H9 (cell line): ENCODE measurements at regions not wholly inside any gene's neighbourhood (a gene's known extent, or its start where the extent isn't known, plus 50 kb on each side); places are given as distances from the start of the nearest gene placed in this dataset.

Experiments
- DNase-seq: peaks from one replicate; pipeline ENCODE4 v3.0.0-alpha.2; 2017
- H2AFZ ChIP-seq: one replicate; pipeline ENCODE4 v1.6.1; 2013; ENCODE audit warnings: mild to moderate bottlenecking, low read length, control low read depth, moderate library complexity
- H2AK5ac ChIP-seq: 2 replicates; pipeline ENCODE4 v1.6.1; 2013; ENCODE audit warnings: low read length, control low read depth, mixed read lengths; ENCODE audit not compliant: insufficient read length
- H2BK120ac ChIP-seq: one replicate; pipeline ENCODE4 v1.6.1; 2013; ENCODE audit warnings: low read depth, mild to moderate bottlenecking, low read length, control low read depth, inconsistent platforms; ENCODE audit not compliant: poor library complexity, severe bottlenecking
- H2BK12ac ChIP-seq: 2 replicates; pipeline ENCODE4 v1.6.1; 2013; ENCODE audit warnings: low read length, control low read depth, mixed read lengths, low read depth; ENCODE audit not compliant: insufficient read length
- H2BK15ac ChIP-seq: 2 replicates; pipeline ENCODE4 v1.6.1; 2013; ENCODE audit warnings: low read depth, low read length, control low read depth
- H2BK20ac ChIP-seq: one replicate; pipeline ENCODE4 v1.6.1; 2013; ENCODE audit warnings: low read depth, mild to moderate bottlenecking, low read length, control low read depth, inconsistent platforms; ENCODE audit not compliant: poor library complexity, severe bottlenecking
- H2BK5ac ChIP-seq: 2 replicates; pipeline ENCODE4 v1.6.1; 2013; ENCODE audit warnings: low read length, control low read depth, mixed read lengths; ENCODE audit not compliant: insufficient read length
- H3K14ac ChIP-seq: 2 replicates; pipeline ENCODE4 v1.6.1; 2013; ENCODE audit warnings: low read length, control low read depth; ENCODE audit not compliant: insufficient read depth
- H3K18ac ChIP-seq: 2 replicates; pipeline ENCODE4 v1.6.1; 2013; ENCODE audit warnings: low read depth, mild to moderate bottlenecking, mixed read lengths, low read length, control low read depth; ENCODE audit not compliant: insufficient read length
- H3K23ac ChIP-seq: 2 replicates; pipeline ENCODE4 v1.6.1; 2013; ENCODE audit warnings: low read length, control low read depth, mixed read lengths, low read depth; ENCODE audit not compliant: insufficient read length
- H3K23me2 ChIP-seq: 2 replicates; pipeline ENCODE4 v1.6.1; 2013; ENCODE audit warnings: low read depth, mild to moderate bottlenecking, mixed read lengths, low read length, control low read depth; ENCODE audit not compliant: insufficient read length, poor library complexity, severe bottlenecking
- H3K27ac ChIP-seq: 2 replicates; pipeline ENCODE4 v1.5.1; 2013; ENCODE audit warnings: low read length, control low read depth, mixed read lengths, low read depth; ENCODE audit not compliant: insufficient read length
- H3K27me3 ChIP-seq: 2 replicates; pipeline ENCODE4 v1.6.1; 2013; ENCODE audit warnings: low read length, control low read depth, inconsistent platforms; ENCODE audit not compliant: insufficient read depth
- H3K4ac ChIP-seq: 2 replicates; pipeline ENCODE4 v1.6.1; 2013; ENCODE audit warnings: low read depth, mild to moderate bottlenecking, control low read depth, inconsistent platforms, low read length, moderate library complexity
- H3K4me1 ChIP-seq: 2 replicates; pipeline ENCODE4 v1.6.1; 2013; ENCODE audit warnings: low read length, control low read depth, inconsistent platforms; ENCODE audit not compliant: insufficient read depth
- H3K4me2 ChIP-seq: 2 replicates; pipeline ENCODE4 v1.6.1; 2013; ENCODE audit warnings: low read length, control low read depth, mixed read lengths; ENCODE audit not compliant: insufficient read length, insufficient read depth
- H3K56ac ChIP-seq: 2 replicates; pipeline ENCODE4 v1.6.1; 2013; ENCODE audit warnings: low read depth, mild to moderate bottlenecking, mixed read lengths, low read length, control low read depth; ENCODE audit not compliant: insufficient read length
- H3K79me1 ChIP-seq: 2 replicates; pipeline ENCODE4 v1.6.1; 2013; ENCODE audit warnings: low read depth, mild to moderate bottlenecking, moderate library complexity, low read length, control low read depth, inconsistent platforms; ENCODE audit not compliant: insufficient read depth, poor library complexity, severe bottlenecking
- H3K79me2 ChIP-seq: 2 replicates; pipeline ENCODE4 v1.6.1; 2013; ENCODE audit warnings: low read length, control low read depth, inconsistent platforms; ENCODE audit not compliant: insufficient read depth
- H3K9ac ChIP-seq: 2 replicates; pipeline ENCODE4 v1.6.1; 2013; ENCODE audit warnings: low read length, control low read depth, mixed read lengths; ENCODE audit not compliant: insufficient read length; ENCODE audit errors: extremely low read depth
- H3K9me3 ChIP-seq: one replicate; pipeline ENCODE4 v1.6.1; 2013; ENCODE audit warnings: low read depth, low read length, inconsistent platforms; ENCODE audit not compliant: control insufficient read depth
- H3T11ph ChIP-seq: one replicate; pipeline ENCODE4 v1.6.1; 2013; ENCODE audit warnings: mild to moderate bottlenecking, low read length, control low read depth, inconsistent platforms
- H4K20me1 ChIP-seq: one replicate; pipeline ENCODE4 v1.6.1; 2013; ENCODE audit not compliant: control insufficient read depth, insufficient read length, insufficient read depth
- H4K5ac ChIP-seq: 2 replicates; pipeline ENCODE4 v1.6.1; 2013; ENCODE audit warnings: low read depth, mild to moderate bottlenecking, mixed read lengths, low read length, control low read depth; ENCODE audit not compliant: insufficient read length
- H4K8ac ChIP-seq: replicated peaks from 2 replicates; pipeline ENCODE4 v1.6.1; 2013; ENCODE audit warnings: low read length, control low read depth, mixed read lengths, low read depth; ENCODE audit not compliant: insufficient read length
- H4K91ac ChIP-seq: 2 replicates; pipeline ENCODE4 v1.6.1; 2013; ENCODE audit warnings: low read depth, mild to moderate bottlenecking, moderate library complexity, mixed read lengths, low read length, control low read depth; ENCODE audit not compliant: insufficient read length
- H3K27ac Mint-ChIP-seq, 3 experiments: 2 replicates in 2 of 3; 3 replicates in 1 of 3; pipeline ENCODE4 v1.8.0; 2020 to 2021; ENCODE audit warnings: mixed read lengths in 3 of 3, mild to moderate bottlenecking in 1 of 3, moderate library complexity in 1 of 3
- H3K27me3 Mint-ChIP-seq: 2 replicates; pipeline ENCODE4 v1.8.0; 2021; ENCODE audit warnings: low read depth, mild to moderate bottlenecking, moderate library complexity, mixed read lengths
- H3K36me3 Mint-ChIP-seq, 3 experiments: 2 replicates in 2 of 3; 3 replicates in 1 of 3; pipeline ENCODE4 v1.8.0; 2020 to 2021; ENCODE audit warnings: low read depth in 3 of 3, mixed read lengths in 3 of 3; ENCODE audit not compliant: insufficient read depth in 1 of 3
- H3K4me1 Mint-ChIP-seq, 2 experiments: 2 replicates each; pipeline ENCODE4 v1.8.0; 2020; ENCODE audit warnings: mixed read lengths in 2 of 2
- H3K4me3 Mint-ChIP-seq, 2 experiments: 2 replicates in 1 of 2; 3 replicates in 1 of 2; pipeline ENCODE4 v1.8.0; 2020 to 2021; ENCODE audit warnings: mild to moderate bottlenecking in 2 of 2, mixed read lengths in 2 of 2, moderate library complexity in 1 of 2
- H3K9me3 Mint-ChIP-seq, 2 experiments: 2 replicates in 1 of 2; 3 replicates in 1 of 2; pipeline ENCODE4 v1.8.0; 2020; ENCODE audit warnings: mild to moderate bottlenecking in 2 of 2, mixed read lengths in 2 of 2, moderate library complexity in 1 of 2
- WGBS: extraction: QIAGEN DNeasy Blood & Tissue Kit; methylation state at CpG from one replicate; pipeline ENCODE4 v1.1.7; 2013; ENCODE audit warnings: missing lambda C conversion rate, low lambda C conversion rate, mixed read lengths; ENCODE audit not compliant: insufficient read length; ENCODE audit errors: extremely low coverage; 5-methylcytosine and 5-hydroxymethylcytosine counted together
- TF ChIP-seq, protein P1 (sequence below): fragments of 200-600 bp; sonication (generic); conservative IDR thresholded peaks from 3 replicates; pipeline ENCODE4 v1.8.0; 2021; ENCODE audit warnings: antibody characterized with exemption, mild to moderate bottlenecking

DNA sequence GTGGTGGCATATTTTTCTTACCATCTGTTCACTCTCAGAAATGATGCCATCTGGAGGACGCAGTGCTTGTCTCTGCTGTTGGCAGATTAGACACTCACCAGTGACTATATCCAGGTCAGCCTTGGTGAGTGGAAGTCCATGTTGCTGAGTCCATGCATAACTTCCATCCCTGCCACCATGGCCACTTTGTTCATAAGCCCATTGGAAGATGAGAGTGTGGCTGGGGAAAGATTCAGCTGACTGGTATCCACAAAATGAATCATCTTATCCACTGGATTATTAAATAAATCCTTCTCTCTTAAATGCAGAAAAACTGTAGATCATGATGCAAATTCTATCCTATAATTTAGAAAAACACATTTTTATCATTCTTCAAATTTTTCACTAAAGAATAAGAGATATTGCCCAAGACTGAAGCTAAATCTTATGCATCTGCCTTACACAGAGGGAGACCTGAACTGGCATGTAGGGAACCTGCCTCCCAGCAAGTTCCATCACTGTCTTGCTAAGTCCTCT is 726.9 kb downstream of the TNS3 start:
- DNase-seq = no peak
- H2BK120ac ChIP-seq = no peak overlapping the region
- no peak overlapping the region for H4K5ac ChIP-seq
- no peaks in the 10 kb centered on the region; a peak in 1 of 7 replicates for H3K36me3 Mint-ChIP-seq
- H3K14ac ChIP-seq = no peak overlapping the region
- no peaks in the 10 kb centered on the region for H3K23me2 ChIP-seq
- no peak overlapping the region for H4K8ac ChIP-seq
- H4K91ac ChIP-seq = no peak overlapping the region
- H3K4me1 Mint-ChIP-seq = no peaks in the 10 kb centered on the region
- WGBS = no CpG with 5 or more reads among the region's 1 CpG
- no peaks in the 10 kb centered on the region for H3K9me3 ChIP-seq
- H3K4me3 Mint-ChIP-seq = no peak overlapping the region
- no peaks in the 10 kb centered on the region for H3K27me3 ChIP-seq
- H3K79me1 ChIP-seq = no peaks in the 10 kb centered on the region
- no peak overlapping the region for H3K4me2 ChIP-seq
- no peaks in the 10 kb centered on the region for H3K79me2 ChIP-seq
- no peak overlapping the region for H3K27ac Mint-ChIP-seq
- H2BK12ac ChIP-seq = no peak overlapping the region
- H3K4me1 ChIP-seq = no peaks in the 10 kb centered on the region
- H2AK5ac ChIP-seq = no peak overlapping the region
- H3K27ac ChIP-seq = no peak overlapping the region
- H3K9me3 Mint-ChIP-seq = no peaks in the 10 kb centered on the region
- no peak overlapping the region for H2BK15ac ChIP-seq
- H3K56ac ChIP-seq = no peak overlapping the region
- H3K4ac ChIP-seq = no peak overlapping the region
- H2AFZ ChIP-seq = no peak overlapping the region
- peaks cover under 1% of the 10 kb centered on the region; the same call in 1 of the 2 replicates for H3K27me3 Mint-ChIP-seq
- no peaks in the 10 kb centered on the region for H4K20me1 ChIP-seq
- H3K18ac ChIP-seq = no peak overlapping the region
- H3K23ac ChIP-seq = no peak overlapping the region
- H2BK5ac ChIP-seq = no peak overlapping the region
- no peak overlapping the region for H3K9ac ChIP-seq
- H2BK20ac ChIP-seq = no peak overlapping the region
- H3T11ph ChIP-seq = no peak overlapping the region
- TF ChIP-seq, protein P1, sequence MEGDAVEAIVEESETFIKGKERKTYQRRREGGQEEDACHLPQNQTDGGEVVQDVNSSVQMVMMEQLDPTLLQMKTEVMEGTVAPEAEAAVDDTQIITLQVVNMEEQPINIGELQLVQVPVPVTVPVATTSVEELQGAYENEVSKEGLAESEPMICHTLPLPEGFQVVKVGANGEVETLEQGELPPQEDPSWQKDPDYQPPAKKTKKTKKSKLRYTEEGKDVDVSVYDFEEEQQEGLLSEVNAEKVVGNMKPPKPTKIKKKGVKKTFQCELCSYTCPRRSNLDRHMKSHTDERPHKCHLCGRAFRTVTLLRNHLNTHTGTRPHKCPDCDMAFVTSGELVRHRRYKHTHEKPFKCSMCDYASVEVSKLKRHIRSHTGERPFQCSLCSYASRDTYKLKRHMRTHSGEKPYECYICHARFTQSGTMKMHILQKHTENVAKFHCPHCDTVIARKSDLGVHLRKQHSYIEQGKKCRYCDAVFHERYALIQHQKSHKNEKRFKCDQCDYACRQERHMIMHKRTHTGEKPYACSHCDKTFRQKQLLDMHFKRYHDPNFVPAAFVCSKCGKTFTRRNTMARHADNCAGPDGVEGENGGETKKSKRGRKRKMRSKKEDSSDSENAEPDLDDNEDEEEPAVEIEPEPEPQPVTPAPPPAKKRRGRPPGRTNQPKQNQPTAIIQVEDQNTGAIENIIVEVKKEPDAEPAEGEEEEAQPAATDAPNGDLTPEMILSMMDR = no peak
